IPS-NIHi7 (cell line): ENCODE measurements at regions not wholly inside any gene's neighbourhood (a gene's known extent, or its start where the extent isn't known, plus 50 kb on each side); places are given as distances from the start of the nearest gene placed in this dataset.
"Not testable (repeated sequence)": the region's sequence is repeated elsewhere in the genome, so short reads cannot be mapped to it uniquely, and the experiment has no call there.

Experiments used
- DNase-seq: peaks from one replicate; pipeline ENCODE4 v3.0.0; 2012; ENCODE audit warnings: mixed read lengths; ENCODE audit errors: extremely low spot score

DNA sequence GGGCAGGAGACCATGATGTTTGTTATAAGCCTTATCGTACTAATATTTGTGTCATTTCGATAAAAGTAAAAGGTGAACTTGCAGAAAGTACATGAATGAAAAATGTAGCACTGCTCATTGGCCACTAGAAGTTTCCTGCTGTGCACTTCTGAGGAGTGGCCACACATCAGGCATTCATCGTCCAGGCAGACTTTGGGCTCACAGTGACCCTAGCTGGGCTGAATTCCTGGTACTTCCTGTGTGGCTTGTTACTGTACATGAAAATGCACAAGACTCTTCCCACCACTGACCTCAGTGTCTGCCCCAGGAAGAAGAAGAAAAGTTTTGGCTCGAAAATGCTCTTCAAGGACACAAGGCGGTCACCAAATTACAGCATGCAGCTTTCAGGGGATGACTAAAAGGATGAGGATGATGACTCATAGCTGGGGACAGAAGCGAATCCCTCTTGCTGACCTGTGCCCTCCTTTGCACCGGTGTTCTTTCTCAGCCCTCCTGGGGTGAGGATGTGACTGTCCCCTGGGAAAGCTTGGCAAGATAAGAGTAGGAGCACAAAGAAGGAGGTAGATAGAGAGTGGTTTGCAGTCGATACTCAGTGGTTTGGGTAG, 252.4 kb upstream of the KAZN start:
- DNase-seq = peak; percentile 57

GRCh38 chr1:14347186-14347585, 251.3 kb upstream of the KAZN start:
- DNase-seq = no peak

- DNase-seq = no peak
Measured at GRCh38 chr1:14347776-14348175, 250.7 kb upstream of the KAZN start.

- DNase-seq = no peak
Measured at GRCh38 chr1:14350197-14350596, 248.3 kb upstream of the KAZN start.

- DNase-seq = no peak
Measured at GRCh38 chr1:14352897-14353296, 245.6 kb upstream of the KAZN start.

DNA sequence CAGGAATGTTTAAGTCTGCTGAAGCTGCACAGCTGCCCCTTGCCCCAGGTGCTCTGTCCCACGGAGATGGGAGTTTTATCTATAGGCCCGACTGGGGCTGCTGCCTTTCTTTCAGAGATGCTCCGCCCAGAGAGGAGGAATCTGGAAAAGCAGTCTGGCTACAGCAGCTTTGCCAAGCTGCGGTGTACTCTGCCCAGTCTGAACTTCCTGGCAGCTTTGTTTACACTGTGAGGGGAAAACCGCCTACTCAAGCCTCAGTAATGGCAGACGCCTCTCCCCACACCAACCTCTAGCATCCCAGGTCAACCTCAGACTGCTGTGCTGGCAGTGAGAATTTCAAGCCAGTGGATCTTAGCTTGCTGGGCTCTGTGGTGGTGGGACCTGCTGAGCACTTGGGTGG, 237.5 kb upstream of the KAZN start:
- DNase-seq = not testable (repeated sequence)

DNA sequence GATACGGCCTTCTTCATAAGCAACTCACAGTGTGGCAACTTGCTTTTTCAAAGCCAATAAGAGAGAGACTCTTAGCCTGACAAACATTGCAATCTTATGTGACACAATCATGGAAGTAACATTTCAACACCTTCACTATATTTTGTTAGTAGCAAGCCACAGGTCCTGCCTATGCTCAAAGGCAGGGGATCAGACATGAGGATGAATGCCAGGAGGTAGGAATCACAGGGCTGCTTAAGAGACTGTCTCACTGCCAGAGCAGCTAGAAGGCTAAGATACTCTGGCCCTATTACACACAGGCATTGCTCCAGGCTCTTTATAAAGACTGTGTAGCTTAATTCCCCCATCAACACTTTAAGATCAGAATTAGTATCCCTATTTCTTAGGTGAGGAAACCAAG, 236.2 kb upstream of the KAZN start:
- DNase-seq = no peak

- DNase-seq = no peak
Measured at GRCh38 chr1:14363036-14363590, 235.4 kb upstream of the KAZN start.

DNA sequence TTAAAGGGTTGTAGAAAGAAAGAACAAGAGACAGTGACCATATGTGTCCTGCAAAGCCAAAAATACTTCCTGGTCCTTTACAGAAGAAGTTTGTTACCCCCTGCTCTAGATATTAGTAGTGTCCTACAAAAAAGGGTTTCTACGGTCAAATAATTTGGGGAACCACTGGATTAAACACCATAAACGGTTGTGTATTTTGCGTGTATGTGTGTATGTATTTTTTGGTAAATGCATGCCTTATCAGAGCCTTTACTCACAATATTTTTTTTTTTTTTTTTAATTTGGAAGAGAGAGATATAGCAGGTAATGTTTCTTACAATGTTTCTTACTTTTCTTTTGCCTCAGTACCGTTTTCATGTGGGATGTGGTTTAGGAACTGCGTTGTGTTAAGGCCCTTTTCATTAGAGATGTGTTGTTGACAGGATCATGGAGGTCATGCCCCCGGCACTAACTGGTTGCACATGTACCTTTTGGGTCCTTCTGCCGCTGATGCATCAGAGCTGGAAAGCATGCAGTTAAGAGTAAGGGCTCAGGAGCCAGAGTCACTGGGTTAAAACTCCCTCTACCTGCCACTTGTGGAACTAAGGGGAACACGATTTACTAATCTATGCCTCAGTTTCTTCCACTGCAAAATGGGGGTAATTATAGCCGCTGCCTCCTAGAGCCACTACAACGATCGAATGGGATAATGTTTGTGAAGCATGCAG, 234.6 kb upstream of the KAZN start:
- DNase-seq = peak; percentile 24

DNA sequence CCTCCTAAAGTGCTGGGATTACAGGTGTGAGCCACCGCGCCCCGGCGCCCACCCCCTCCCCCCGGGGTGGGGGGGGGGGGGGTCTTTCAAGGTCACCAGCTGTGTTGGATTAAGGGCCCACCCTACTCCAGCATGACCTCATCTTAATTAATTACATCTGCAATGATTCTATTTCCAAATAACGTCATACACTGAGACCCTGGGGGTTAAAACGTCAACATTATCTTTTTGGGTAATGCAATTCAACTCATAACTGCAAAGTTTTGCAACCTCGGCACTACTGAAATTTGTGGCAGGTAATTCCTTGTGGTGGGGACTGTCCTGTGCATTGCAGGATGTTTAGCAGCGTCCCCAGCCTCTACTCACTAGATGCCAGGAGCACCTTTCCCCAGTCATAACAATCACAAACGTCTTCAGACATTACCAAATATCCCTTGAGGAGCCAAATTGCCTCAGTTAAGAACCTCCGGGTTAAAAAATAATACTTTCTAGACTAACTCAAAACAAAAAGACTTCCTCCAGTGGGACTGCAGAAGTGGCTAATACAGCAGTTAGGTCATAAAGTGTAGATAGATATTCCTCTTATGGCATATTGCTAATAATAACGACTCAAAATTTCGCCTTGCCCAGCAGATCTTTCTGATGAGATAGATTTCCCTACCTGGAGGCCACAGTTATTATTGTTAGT, 233.0 kb upstream of the KAZN start:
- no peak for DNase-seq

- peak; percentile 71 for DNase-seq
Measured at GRCh38 chr1:14366091-14367018, 232.1 kb upstream of the KAZN start.

- no peak for DNase-seq
Measured at GRCh38 chr1:14367451-14367850, 231.0 kb upstream of the KAZN start.

- no peak for DNase-seq
Measured at GRCh38 chr1:14369526-14370213, 228.8 kb upstream of the KAZN start.

DNA sequence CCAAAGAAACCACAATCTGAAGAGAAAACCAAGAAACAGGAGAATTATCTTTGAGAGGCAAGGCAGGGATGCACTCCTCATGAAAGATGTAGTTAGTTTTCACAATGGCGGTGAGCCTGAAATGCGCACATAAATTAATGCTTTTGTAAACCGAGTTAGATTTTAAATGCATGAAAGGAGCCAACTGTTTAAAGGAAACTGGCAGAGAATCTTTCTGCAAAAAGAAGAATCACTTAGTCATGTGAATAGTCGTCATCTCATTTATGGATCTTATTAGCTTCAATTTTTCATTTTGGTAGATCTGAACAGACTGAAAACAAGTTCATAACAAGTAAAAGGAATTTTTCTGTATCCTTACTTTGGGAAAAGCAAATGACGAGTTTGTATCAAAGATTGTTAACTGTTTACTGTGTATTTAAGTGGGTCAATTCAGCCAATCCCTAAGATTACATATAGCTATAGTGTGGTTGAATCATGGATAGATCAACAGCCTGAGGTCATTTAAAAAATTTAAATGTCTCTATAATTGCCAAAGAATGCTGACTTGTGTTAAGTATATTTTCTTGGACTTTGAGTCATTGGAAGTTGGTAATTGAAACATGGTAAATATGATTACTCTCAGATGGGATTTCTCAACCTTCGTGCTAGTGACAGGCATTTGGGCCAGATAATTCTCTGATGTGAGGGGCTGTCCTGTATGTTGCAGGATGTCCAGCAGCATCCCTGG, 226.6 kb upstream of the KAZN start:
- DNase-seq = no peak

GRCh38 chr1:14372526-14372925, 226.0 kb upstream of the KAZN start:
- DNase-seq = no peak

GRCh38 chr1:14373081-14373758, 225.3 kb upstream of the KAZN start:
- no peak for DNase-seq

- DNase-seq = no peak
Measured at GRCh38 chr1:14375226-14375625, 223.3 kb upstream of the KAZN start.

DNA sequence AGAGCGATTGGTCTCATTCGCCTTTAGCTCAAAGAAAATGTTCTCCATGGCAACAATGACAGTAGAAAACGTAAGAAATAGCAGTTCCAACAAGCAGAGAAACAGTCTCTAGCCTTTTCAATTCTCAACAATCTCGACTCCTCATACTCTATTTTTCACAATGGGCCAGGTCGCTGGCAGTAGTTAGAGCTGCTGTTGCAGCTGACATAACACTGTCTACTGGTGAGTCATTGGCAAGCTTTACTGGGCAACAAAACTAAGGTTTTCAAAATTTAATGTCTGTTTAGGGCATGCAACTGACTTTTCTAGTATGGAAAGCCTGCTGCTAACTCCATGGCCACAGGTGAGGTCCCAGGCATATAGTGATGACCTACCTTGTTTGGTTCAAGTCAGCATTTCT, 221.1 kb upstream of the KAZN start:
- no peak for DNase-seq

DNA sequence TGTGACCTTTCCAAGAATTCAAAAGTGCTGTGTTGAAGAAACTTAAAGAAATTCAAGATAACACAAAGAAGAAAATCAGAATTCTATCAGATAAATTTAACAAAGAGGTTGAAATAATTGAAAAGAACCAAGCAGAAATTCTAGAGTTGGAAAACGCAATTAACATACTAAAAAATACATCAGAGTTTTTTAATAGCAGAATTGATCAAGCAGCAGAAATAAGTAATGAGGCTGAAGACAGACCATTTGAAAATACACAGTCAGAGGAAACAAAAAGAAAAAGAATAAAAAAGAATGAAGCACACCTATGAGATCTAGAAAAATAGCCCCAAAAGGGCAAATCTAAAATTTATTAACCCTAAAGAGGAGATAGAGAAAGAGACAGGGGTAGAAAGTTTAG, 218.1 kb upstream of the KAZN start:
- DNase-seq = no peak

GRCh38 chr1:14390816-14391215, 207.7 kb upstream of the KAZN start:
- DNase-seq = no peak
